H9 (cell line): ENCODE measurements at regions not wholly inside any gene's neighbourhood (a gene's known extent, or its start where the extent isn't known, plus 50 kb on each side); places are given as distances from the start of the nearest gene placed in this dataset.

Experiments
- DNase-seq: peaks from one replicate; pipeline ENCODE4 v3.0.0-alpha.2; 2017
- H2AFZ ChIP-seq: one replicate; pipeline ENCODE4 v1.6.1; 2013; ENCODE audit warnings: mild to moderate bottlenecking, low read length, control low read depth, moderate library complexity
- H2AK5ac ChIP-seq: 2 replicates; pipeline ENCODE4 v1.6.1; 2013; ENCODE audit warnings: low read length, control low read depth, mixed read lengths; ENCODE audit not compliant: insufficient read length
- H2BK120ac ChIP-seq: one replicate; pipeline ENCODE4 v1.6.1; 2013; ENCODE audit warnings: low read depth, mild to moderate bottlenecking, low read length, control low read depth, inconsistent platforms; ENCODE audit not compliant: poor library complexity, severe bottlenecking
- H2BK12ac ChIP-seq: 2 replicates; pipeline ENCODE4 v1.6.1; 2013; ENCODE audit warnings: low read length, control low read depth, mixed read lengths, low read depth; ENCODE audit not compliant: insufficient read length
- H2BK15ac ChIP-seq: 2 replicates; pipeline ENCODE4 v1.6.1; 2013; ENCODE audit warnings: low read depth, low read length, control low read depth
- H2BK20ac ChIP-seq: one replicate; pipeline ENCODE4 v1.6.1; 2013; ENCODE audit warnings: low read depth, mild to moderate bottlenecking, low read length, control low read depth, inconsistent platforms; ENCODE audit not compliant: poor library complexity, severe bottlenecking
- H2BK5ac ChIP-seq: 2 replicates; pipeline ENCODE4 v1.6.1; 2013; ENCODE audit warnings: low read length, control low read depth, mixed read lengths; ENCODE audit not compliant: insufficient read length
- H3K14ac ChIP-seq: 2 replicates; pipeline ENCODE4 v1.6.1; 2013; ENCODE audit warnings: low read length, control low read depth; ENCODE audit not compliant: insufficient read depth
- H3K18ac ChIP-seq: 2 replicates; pipeline ENCODE4 v1.6.1; 2013; ENCODE audit warnings: low read depth, mild to moderate bottlenecking, mixed read lengths, low read length, control low read depth; ENCODE audit not compliant: insufficient read length
- H3K23ac ChIP-seq: 2 replicates; pipeline ENCODE4 v1.6.1; 2013; ENCODE audit warnings: low read length, control low read depth, mixed read lengths, low read depth; ENCODE audit not compliant: insufficient read length
- H3K23me2 ChIP-seq: 2 replicates; pipeline ENCODE4 v1.6.1; 2013; ENCODE audit warnings: low read depth, mild to moderate bottlenecking, mixed read lengths, low read length, control low read depth; ENCODE audit not compliant: insufficient read length, poor library complexity, severe bottlenecking
- H3K27ac ChIP-seq: 2 replicates; pipeline ENCODE4 v1.5.1; 2013; ENCODE audit warnings: low read length, control low read depth, mixed read lengths, low read depth; ENCODE audit not compliant: insufficient read length
- H3K27me3 ChIP-seq: 2 replicates; pipeline ENCODE4 v1.6.1; 2013; ENCODE audit warnings: low read length, control low read depth, inconsistent platforms; ENCODE audit not compliant: insufficient read depth
- H3K4ac ChIP-seq: 2 replicates; pipeline ENCODE4 v1.6.1; 2013; ENCODE audit warnings: low read depth, mild to moderate bottlenecking, control low read depth, inconsistent platforms, low read length, moderate library complexity
- H3K4me1 ChIP-seq: 2 replicates; pipeline ENCODE4 v1.6.1; 2013; ENCODE audit warnings: low read length, control low read depth, inconsistent platforms; ENCODE audit not compliant: insufficient read depth
- H3K4me2 ChIP-seq: 2 replicates; pipeline ENCODE4 v1.6.1; 2013; ENCODE audit warnings: low read length, control low read depth, mixed read lengths; ENCODE audit not compliant: insufficient read length, insufficient read depth
- H3K56ac ChIP-seq: 2 replicates; pipeline ENCODE4 v1.6.1; 2013; ENCODE audit warnings: low read depth, mild to moderate bottlenecking, mixed read lengths, low read length, control low read depth; ENCODE audit not compliant: insufficient read length
- H3K79me1 ChIP-seq: 2 replicates; pipeline ENCODE4 v1.6.1; 2013; ENCODE audit warnings: low read depth, mild to moderate bottlenecking, moderate library complexity, low read length, control low read depth, inconsistent platforms; ENCODE audit not compliant: insufficient read depth, poor library complexity, severe bottlenecking
- H3K79me2 ChIP-seq: 2 replicates; pipeline ENCODE4 v1.6.1; 2013; ENCODE audit warnings: low read length, control low read depth, inconsistent platforms; ENCODE audit not compliant: insufficient read depth
- H3K9ac ChIP-seq: 2 replicates; pipeline ENCODE4 v1.6.1; 2013; ENCODE audit warnings: low read length, control low read depth, mixed read lengths; ENCODE audit not compliant: insufficient read length; ENCODE audit errors: extremely low read depth
- H3K9me3 ChIP-seq: one replicate; pipeline ENCODE4 v1.6.1; 2013; ENCODE audit warnings: low read depth, low read length, inconsistent platforms; ENCODE audit not compliant: control insufficient read depth
- H3T11ph ChIP-seq: one replicate; pipeline ENCODE4 v1.6.1; 2013; ENCODE audit warnings: mild to moderate bottlenecking, low read length, control low read depth, inconsistent platforms
- H4K20me1 ChIP-seq: one replicate; pipeline ENCODE4 v1.6.1; 2013; ENCODE audit not compliant: control insufficient read depth, insufficient read length, insufficient read depth
- H4K5ac ChIP-seq: 2 replicates; pipeline ENCODE4 v1.6.1; 2013; ENCODE audit warnings: low read depth, mild to moderate bottlenecking, mixed read lengths, low read length, control low read depth; ENCODE audit not compliant: insufficient read length
- H4K8ac ChIP-seq: replicated peaks from 2 replicates; pipeline ENCODE4 v1.6.1; 2013; ENCODE audit warnings: low read length, control low read depth, mixed read lengths, low read depth; ENCODE audit not compliant: insufficient read length
- H4K91ac ChIP-seq: 2 replicates; pipeline ENCODE4 v1.6.1; 2013; ENCODE audit warnings: low read depth, mild to moderate bottlenecking, moderate library complexity, mixed read lengths, low read length, control low read depth; ENCODE audit not compliant: insufficient read length
- H3K27ac Mint-ChIP-seq, 3 experiments: 2 replicates in 2 of 3; 3 replicates in 1 of 3; pipeline ENCODE4 v1.8.0; 2020 to 2021; ENCODE audit warnings: mixed read lengths in 3 of 3, mild to moderate bottlenecking in 1 of 3, moderate library complexity in 1 of 3
- H3K27me3 Mint-ChIP-seq: 2 replicates; pipeline ENCODE4 v1.8.0; 2021; ENCODE audit warnings: low read depth, mild to moderate bottlenecking, moderate library complexity, mixed read lengths
- H3K36me3 Mint-ChIP-seq, 3 experiments: 2 replicates in 2 of 3; 3 replicates in 1 of 3; pipeline ENCODE4 v1.8.0; 2020 to 2021; ENCODE audit warnings: low read depth in 3 of 3, mixed read lengths in 3 of 3; ENCODE audit not compliant: insufficient read depth in 1 of 3
- H3K4me1 Mint-ChIP-seq, 2 experiments: 2 replicates each; pipeline ENCODE4 v1.8.0; 2020; ENCODE audit warnings: mixed read lengths in 2 of 2
- H3K4me3 Mint-ChIP-seq, 2 experiments: 2 replicates in 1 of 2; 3 replicates in 1 of 2; pipeline ENCODE4 v1.8.0; 2020 to 2021; ENCODE audit warnings: mild to moderate bottlenecking in 2 of 2, mixed read lengths in 2 of 2, moderate library complexity in 1 of 2
- H3K9me3 Mint-ChIP-seq, 2 experiments: 2 replicates in 1 of 2; 3 replicates in 1 of 2; pipeline ENCODE4 v1.8.0; 2020; ENCODE audit warnings: mild to moderate bottlenecking in 2 of 2, mixed read lengths in 2 of 2, moderate library complexity in 1 of 2
- CTCF ChIP-seq: fragments of 200-600 bp; sonication (generic); conservative IDR thresholded peaks from 3 replicates; pipeline ENCODE4 v1.8.0; 2021; ENCODE audit warnings: antibody characterized with exemption, mild to moderate bottlenecking
- WGBS: extraction: QIAGEN DNeasy Blood & Tissue Kit; methylation state at CpG from one replicate; pipeline ENCODE4 v1.1.7; 2013; ENCODE audit warnings: missing lambda C conversion rate, low lambda C conversion rate, mixed read lengths; ENCODE audit not compliant: insufficient read length; ENCODE audit errors: extremely low coverage; 5-methylcytosine and 5-hydroxymethylcytosine counted together

GRCh38 chr7:32293833-32294232 is 196.3 kb downstream of the LSM5 start:
- Histone ChIP-seq H2BK120ac (no peak overlapping the region), H3K9me3 (no peaks in the 10 kb centered on the region), H3T11ph (no peak overlapping the region), H2BK20ac (no peak overlapping the region), H4K8ac (no peak overlapping the region), H3K23ac (no peak overlapping the region), H2AFZ (no peak overlapping the region), H4K20me1 (no peaks in the 10 kb centered on the region), H3K4me1 (peaks cover 8% of the 10 kb centered on the region; the same call in 1 of the 2 replicates), H4K91ac (no peak overlapping the region), H3K4ac (no peak overlapping the region), H3K79me2 (no peaks in the 10 kb centered on the region), H3K27me3 (peaks cover 16% of the 10 kb centered on the region; the same call in 1 of the 2 replicates), H3K18ac (no peak overlapping the region), H3K4me2 (no peak overlapping the region), H3K56ac (no peak overlapping the region), H2BK15ac (no peak overlapping the region), H2BK5ac (no peak overlapping the region), H2BK12ac (no peak overlapping the region), H3K27ac (no peak overlapping the region), H3K14ac (no peak overlapping the region), H3K79me1 (no peaks in the 10 kb centered on the region), H4K5ac (no peak overlapping the region), H2AK5ac (no peak overlapping the region), H3K23me2 (peaks cover 8% of the 10 kb centered on the region), H3K9ac (no peak overlapping the region)
- no peak overlapping the region for H3K27ac Mint-ChIP-seq
- no CpG with 5 or more reads among the region's 5 CpGs for WGBS
- H3K4me3 Mint-ChIP-seq: no peak overlapping the region
- peaks cover 41% of the 10 kb centered on the region for H3K27me3 Mint-ChIP-seq
- H3K36me3 Mint-ChIP-seq: no peaks in the 10 kb centered on the region; a peak in 1 of 7 replicates
- TF ChIP-seq CTCF: no peak
- peaks cover 0 to 5% of the 10 kb centered on the region in 2 experiments; a peak in 1 of 5 replicates for H3K9me3 Mint-ChIP-seq
- peaks cover 24 to 29% of the 10 kb centered on the region in 2 experiments for H3K4me1 Mint-ChIP-seq
- DNase-seq: no peak
